ENCODE measurements at regions not wholly inside any gene's neighbourhood (a gene's known extent, or its start where the extent isn't known, plus 50 kb on each side); places are given as distances from the start of the nearest gene placed in this dataset.

- DNase-seq (ENCODE audit: low read depth): no peak
Observed at GRCh38 chr14:98758440-98758839, 513.6 kb downstream of the BCL11B start.

- no peak for DNase-seq (ENCODE audit: low read depth)
Observed at GRCh38 chr14:98761993-98762392, 510.0 kb downstream of the BCL11B start.

GRCh38 chr14:98766818-98767217 is 505.2 kb downstream of the BCL11B start:
- no peak for DNase-seq (ENCODE audit: low read depth)

DNA sequence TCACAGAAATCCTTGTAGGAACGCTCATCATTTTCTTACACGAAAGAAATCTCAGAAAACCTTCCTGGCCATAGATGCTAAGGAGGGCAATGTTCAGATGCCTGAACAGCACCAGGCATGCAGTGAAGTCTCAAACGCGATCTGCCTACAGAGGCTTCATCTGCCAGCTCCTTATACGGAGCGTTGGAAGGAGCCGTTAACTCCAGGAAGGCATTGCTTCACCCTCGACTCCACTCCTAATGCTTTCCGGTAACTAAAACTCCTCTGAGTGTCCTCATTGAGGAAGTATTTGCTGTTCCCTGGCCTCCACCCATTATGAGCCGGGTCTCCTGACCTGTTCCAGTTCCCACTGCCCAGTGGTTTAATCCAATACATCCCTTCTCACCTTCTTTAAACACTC is 502.7 kb downstream of the BCL11B start:
- DNase-seq (ENCODE audit: low read depth): no peak

- DNase-seq (ENCODE audit: low read depth): no peak
Observed at GRCh38 chr14:98770151-98770550, 501.8 kb downstream of the BCL11B start.

GRCh38 chr14:98773814-98774213 is 498.2 kb downstream of the BCL11B start:
- no peak for DNase-seq (ENCODE audit: low read depth)

- no peak for DNase-seq (ENCODE audit: low read depth)
Observed at GRCh38 chr14:98775892-98776291, 496.1 kb downstream of the BCL11B start.

GRCh38 chr14:98782062-98782461 is 489.9 kb downstream of the BCL11B start:
- DNase-seq (ENCODE audit: low read depth): no peak

DNA sequence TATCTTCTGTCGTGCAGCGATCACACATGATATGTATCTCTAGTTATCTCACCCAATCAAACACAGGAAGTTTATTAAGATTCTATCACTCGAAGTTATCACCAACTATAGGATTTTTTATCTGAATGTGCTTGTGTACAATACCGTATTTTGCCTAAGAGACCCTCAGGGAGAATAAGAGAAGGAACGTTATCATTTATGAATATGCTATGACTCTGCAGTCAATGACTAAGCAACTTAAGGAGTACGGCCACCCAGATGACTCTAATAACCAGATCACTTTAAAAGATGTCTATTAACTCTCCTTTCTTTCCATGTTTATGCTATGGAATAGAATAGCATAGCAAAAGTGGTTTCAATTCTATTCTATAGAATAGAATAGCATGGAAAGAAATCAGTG is 486.4 kb downstream of the BCL11B start:
- no peak for DNase-seq (ENCODE audit: low read depth)

DNA sequence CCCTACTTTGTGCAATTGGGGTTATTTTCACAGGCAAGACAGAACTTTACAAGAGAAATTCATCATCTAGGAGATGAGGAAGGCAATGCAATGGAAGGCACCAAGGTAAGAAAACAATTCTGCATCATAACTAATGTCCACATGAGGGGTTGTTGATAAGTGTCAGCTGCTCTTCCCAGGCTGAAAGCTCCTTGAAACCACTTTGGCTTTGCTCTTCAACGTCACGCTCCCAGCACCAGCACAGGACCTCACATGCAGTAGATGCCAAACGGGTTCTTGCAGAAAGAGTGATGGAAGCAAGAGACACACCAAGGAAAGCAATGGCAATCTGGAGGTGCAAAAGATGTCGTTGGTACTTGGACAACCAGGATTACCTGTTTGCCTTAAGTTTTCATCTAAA is 485.5 kb downstream of the BCL11B start:
- DNase-seq (ENCODE audit: low read depth): no peak

GRCh38 chr14:98791661-98792060 is 480.3 kb downstream of the BCL11B start:
- DNase-seq (ENCODE audit: low read depth): no peak

DNA sequence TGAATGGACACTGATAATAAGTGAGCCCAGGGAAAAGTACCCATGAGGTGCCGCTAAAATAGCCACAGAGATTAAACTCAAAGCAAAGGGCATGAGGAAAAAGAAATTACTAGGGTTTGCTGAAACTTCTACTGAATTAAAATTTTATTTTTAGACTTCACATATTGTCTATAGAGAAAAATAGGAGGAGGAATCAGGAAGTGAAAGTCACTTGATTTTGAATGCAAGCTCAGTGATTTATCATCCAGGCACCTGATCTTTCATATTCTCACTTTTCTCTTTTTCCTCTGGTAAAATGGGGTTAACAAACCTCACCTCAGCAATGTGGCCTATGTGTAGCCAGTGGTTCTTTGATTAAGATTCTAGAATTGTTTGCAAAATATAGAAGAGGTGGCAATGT is 479.8 kb downstream of the BCL11B start:
- no peak for DNase-seq (ENCODE audit: low read depth)

GRCh38 chr14:98798099-98798498 is 473.9 kb downstream of the BCL11B start:
- DNase-seq (ENCODE audit: low read depth): no peak

GRCh38 chr14:98799891-98800290 is 472.1 kb downstream of the BCL11B start:
- DNase-seq (ENCODE audit: low read depth): no peak

DNA sequence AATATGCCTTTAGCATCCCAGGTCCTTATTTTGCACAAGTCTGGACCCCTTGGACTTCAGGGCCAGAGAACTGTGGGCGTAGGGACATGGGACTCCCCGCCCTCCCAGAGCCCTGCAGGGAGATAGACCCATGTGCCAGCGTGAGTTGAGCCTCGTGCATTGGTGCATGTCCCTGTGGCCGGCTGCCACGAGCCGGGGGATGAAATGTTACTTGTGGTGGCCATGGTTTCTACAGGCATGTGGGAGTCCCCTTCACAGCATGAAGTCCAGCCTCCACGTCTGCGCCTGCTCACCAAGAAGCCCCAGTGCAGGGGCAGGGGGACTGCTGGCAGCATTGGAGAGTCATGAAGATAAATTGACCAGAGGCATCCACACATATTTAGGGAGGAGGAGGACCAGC is 470.0 kb downstream of the BCL11B start:
- no peak for DNase-seq (ENCODE audit: low read depth)

DNA sequence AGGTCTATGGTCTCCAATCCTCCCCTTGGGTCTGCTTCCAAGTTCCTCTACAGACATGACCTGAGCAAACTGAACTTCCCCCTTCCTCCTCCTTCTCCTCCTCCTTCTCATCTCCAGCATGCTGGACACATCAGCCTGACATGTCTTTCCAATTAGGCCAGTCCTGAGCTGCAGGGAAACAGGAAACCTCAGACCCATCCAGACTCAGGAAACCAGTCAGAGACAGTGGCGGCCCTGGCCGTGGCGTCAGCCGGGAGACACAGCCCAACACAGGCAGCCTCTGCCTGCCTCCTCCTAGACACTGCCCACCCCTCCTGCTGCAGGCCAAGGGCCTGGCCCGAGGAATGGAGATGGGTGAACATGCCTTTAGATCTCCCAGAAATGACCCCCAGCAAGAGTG is 468.8 kb downstream of the BCL11B start:
- DNase-seq (ENCODE audit: low read depth): no peak

GRCh38 chr14:98808494-98809407 is 463.2 kb downstream of the BCL11B start:
- no peak for DNase-seq (ENCODE audit: low read depth)

- DNase-seq (ENCODE audit: low read depth): no peak
Observed at GRCh38 chr14:98816195-98816594, 455.8 kb downstream of the BCL11B start.

- no peak for DNase-seq (ENCODE audit: low read depth)
Observed at GRCh38 chr14:98816720-98817119, 455.3 kb downstream of the BCL11B start.

- DNase-seq (ENCODE audit: low read depth): no peak
Observed at GRCh38 chr14:98819132-98819866, 452.7 kb downstream of the BCL11B start.

- DNase-seq (ENCODE audit: low read depth): no peak
Observed at GRCh38 chr14:98819867-98820206, 452.2 kb downstream of the BCL11B start.

- DNase-seq (ENCODE audit: low read depth): no peak
Observed at GRCh38 chr14:98822917-98823316, 449.1 kb downstream of the BCL11B start.

- DNase-seq (ENCODE audit: low read depth): no peak
Observed at GRCh38 chr14:98826618-98827017, 445.4 kb downstream of the BCL11B start.

DNA sequence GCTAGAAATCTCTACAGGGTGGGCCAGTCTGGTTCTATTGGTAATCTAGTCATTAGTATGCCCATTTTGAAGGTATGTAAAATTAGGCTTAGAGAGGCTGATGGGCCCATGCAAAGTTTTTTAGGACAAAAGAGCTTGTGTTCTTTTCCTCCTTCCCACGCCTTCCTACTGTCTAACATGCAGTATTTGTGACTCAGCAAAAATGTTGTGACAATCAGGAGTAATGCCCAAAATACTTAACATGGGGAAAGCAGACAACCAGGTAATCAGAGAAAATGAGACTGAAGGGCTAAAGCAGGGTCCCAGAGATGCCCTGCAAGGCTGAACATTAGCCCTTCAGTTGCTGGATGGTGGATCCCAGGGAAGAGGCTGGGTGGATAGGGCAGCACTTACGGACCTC is 437.9 kb downstream of the BCL11B start:
- DNase-seq (ENCODE audit: low read depth): no peak

All from fibroblast of the conjunctiva (primary cell).